GM18505 (cell line): ENCODE measurements at regions not wholly inside any gene's neighbourhood (a gene's known extent, or its start where the extent isn't known, plus 50 kb on each side); places are given as distances from the start of the nearest gene placed in this dataset.
"Not testable (repeated sequence)": the region's sequence is repeated elsewhere in the genome, so short reads cannot be mapped to it uniquely, and the experiment has no call there.

Experiments
- ATAC-seq: cut with Tn5 transposase; IDR thresholded peaks from one replicate; pipeline ENCODE4 v1.9.1; 2021; ENCODE audit not compliant: unreplicated experiment
- POLR2A ChIP-seq: IDR thresholded peaks from 4 replicates; pipeline ENCODE4 v1.6.1; 2011; ENCODE audit warnings: borderline replicate concordance; ENCODE audit not compliant: insufficient read depth, insufficient read length; ENCODE audit errors: extremely low read depth

DNA sequence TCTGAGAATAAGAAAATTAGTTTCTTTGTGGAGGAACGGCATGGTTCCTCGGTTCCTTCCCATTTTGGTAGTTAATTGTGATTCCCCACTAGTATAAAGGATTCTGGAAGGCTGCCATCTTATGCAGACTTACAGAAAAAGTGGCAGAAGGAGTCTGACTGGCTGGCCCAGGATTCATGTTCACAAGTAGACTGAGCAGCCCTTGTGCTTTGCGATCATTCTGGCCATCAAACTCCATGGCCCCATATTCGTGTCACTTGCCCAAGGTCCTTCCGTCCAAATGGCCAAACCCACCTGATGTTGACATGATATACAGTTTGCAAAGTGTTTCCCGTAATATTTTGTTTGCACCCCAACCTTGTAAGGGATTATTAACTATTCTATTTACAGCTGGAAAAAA, 297.2 kb upstream of the AMIGO2 start:
- TF ChIP-seq POLR2A: no peak
- no peak for ATAC-seq

DNA sequence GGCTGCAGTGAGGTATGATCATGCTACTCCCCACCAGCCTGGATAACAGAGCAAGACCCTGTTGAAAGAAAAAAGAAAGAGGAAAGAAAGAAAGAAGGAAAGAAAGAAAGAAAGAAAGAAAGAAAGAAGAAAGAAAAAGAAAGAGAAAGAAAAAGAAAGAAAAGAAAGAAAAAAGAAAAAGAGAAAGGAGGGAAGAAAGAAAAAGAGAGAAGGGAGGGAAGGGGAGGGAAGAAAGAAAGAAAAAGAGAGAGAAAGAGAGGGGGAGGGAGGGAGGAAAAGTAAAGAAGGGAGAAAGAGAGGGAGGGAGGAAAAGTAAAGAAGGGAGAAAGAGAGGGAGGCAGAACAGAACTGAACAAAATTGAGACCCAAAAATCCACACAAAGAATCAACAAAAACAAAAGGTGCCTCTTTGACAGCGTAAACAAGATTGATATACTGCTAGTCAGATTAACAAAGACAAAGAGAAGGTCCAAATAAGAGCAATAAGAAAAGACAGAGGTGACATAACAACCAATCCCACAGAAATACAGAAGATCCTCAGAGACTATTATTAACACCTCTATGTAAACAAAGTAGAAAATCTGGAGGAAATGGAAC, 293.9 kb upstream of the AMIGO2 start:
- no peak for TF ChIP-seq POLR2A

DNA sequence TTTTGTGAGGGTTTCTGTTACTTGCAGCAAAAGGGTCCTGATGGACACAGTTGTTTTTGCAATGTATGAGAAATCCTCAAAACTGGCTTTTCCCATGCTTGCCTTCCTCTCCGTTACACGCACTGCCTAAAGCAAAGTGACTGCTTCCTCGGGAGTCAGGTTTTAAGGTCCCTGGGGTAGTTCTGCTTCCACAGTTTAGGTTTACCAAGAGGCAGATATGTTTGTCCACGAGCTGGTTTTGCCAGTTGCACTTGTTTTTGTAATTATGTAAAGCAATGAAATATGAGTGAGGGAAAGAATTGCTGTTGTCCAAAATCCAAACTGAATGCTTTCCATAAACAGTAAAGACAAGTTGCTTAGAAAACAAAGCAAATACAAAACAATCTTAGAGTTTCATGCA, 290.7 kb upstream of the AMIGO2 start:
- ATAC-seq: no peak
- TF ChIP-seq POLR2A: no peak

More for the DNA sequence above, 293.9 kb upstream of the AMIGO2 start:
- ATAC-seq: no peak

DNA sequence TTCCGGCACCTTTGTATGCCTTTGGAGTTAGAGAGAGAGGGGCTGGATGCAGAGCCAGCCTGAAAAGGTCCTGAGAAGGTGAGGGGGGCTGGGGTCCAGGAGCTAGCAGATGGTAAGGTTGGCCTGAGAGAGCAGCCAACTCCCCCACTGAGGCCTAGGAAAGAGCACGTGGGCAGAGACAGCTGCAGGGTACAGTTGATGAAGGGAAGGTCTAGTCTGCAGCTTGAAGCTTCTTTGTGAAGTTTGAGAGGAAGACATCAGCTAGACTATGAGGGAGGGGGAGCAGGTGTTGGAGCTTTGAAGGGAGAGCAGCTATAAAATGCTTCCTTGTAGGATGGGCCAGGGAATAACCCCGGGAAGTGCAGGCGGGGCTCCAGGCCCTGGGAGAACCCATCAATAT, 289.3 kb upstream of the AMIGO2 start:
- no peak for TF ChIP-seq POLR2A
- ATAC-seq: no peak

DNA sequence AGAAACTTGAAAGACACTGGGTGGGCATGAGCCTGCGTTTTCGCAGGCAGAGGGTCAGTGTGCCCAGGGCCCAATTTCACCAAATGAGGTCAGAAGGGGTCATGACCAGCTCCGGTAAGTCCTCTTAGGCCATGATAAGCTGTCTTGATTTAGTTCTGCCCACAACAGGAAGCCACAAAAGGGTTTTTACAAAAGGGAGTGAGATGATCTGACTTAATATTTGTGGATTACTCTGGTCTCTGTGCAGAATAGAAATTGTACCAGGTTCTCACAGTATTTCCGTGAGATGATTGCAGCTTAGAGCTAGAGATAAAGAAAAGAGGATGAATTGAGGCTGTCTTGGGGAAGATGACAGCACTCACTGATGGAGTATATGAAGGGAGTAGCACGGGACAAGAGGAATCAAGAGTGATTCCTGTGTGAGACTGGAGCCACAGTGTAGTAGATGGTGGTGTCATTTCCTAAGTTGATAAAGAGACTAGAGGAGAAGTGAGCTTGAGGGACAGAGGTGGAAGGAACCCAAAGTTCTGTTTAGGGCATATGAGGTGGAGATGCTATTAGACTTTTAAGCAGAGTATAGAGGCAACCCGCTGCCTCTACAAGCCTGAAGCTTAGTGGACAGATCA, 288.3 kb upstream of the AMIGO2 start:
- ATAC-seq: no peak
- TF ChIP-seq POLR2A: no peak

DNA sequence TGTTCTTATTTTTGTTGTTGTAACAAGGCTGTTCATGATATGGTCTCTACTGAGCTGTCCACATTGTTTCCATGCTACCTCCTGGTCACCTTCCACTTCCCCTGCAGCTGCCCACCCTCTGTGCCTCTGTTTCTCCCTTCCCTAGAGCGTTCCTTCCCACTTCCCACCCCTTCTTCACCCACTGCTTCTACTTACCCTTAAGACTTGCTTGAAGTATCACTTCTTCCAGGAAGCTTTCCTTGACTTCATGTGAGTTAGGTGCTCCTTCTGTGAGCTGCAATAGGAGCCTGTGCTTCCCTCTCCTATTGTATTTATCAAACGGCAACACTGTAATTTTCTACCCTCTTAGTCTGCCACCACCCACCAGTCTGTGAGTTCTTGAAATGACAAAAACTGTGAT, 286.8 kb upstream of the AMIGO2 start:
- TF ChIP-seq POLR2A: no peak
- no peak for ATAC-seq

DNA sequence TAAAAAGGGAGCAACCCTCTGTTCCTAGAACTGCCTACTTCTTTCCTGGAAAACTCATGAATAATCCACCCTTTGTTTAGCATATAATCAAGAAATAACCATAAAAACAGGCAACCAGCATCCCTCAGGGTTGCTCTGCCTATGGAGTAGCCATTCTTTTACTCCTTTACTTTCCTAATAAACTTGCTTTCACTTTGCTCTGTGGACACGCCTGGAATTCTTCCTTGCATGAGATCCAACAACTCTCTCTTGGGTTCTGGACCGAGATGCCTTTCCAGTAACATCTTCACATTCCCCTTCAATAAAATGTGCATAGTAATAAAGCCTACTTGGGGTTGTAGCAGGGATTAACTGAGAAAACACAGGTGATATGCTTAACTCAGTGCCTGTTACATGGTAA, 286.4 kb upstream of the AMIGO2 start:
- no peak for ATAC-seq

DNA sequence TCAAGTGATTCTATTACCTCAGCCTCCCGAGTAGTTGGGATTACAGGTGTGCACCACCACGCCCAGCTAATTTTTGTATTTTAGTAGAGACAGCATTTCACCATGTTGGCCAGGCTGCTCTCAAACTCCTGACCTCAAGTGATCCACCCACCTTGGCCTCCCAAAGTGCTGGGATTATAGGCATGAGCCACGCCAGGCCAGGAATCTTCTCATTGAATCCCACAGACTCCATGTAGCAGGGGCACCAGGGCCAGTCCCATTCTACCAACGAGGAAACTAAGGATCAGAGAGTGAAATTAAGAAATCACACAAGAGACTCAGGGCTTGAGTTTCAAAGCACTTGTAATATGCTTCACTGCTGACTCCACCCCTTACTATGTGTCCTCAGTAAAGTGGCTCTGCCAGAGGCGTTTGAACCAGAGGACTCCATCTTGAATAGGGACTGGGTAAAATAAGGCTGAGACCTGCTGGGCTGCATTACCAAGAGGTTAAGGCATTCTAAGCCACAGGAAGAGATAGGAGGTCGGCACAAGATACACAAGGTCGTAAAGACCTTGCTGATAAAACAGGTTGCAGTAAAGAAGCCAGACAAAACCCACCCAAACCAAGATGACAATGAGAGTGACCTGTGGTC, 285.8 kb upstream of the AMIGO2 start:
- not testable (repeated sequence) for ATAC-seq

More for the DNA sequence above, 286.4 kb upstream of the AMIGO2 start:
- no peak for TF ChIP-seq POLR2A

DNA sequence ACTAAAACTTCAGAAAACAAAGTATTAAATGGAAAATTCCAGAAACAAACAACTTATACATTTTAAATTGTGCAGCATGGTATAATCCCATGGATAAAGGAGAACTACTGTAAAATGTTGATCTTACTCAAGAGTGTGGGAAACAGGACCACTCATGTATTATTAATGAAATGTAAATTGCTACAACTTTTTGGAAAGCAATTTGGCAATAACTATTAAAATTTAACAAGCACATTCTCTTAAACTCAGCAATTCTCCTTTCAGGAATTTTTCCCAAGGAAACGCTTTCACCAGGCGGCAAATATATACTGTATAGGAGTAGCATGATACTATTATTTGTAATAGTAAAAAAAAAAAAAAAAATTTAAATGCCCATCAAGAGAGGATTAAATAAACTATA, 284.5 kb upstream of the AMIGO2 start:
- no peak for ATAC-seq
- TF ChIP-seq POLR2A: no peak

DNA sequence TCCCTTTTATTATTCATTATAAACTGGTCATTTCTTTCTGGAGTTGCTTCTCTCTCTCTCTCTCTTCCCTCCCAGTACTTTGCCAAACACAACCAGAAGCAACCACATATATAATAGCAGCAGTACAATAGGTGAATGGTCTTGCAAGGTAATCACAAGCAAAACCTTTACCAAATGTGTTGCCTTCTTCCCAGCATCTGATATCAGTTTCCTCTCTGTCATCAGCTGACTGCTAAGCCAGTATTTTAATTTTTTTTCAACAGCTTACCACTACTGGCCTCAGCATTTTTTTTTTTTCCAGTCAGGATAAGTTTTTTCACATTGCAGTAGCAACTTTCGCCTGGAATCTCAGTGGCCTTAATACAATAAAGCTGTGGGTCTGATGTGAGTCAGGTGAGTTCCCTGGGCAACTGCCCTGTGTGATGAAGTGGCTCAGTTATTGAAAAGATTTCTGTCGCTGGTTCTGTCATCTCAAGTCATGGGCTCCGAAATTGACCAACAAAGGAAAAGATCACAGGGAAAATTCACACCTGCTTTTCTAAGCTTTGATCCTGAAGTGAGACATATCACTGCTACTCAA, 282.5 kb upstream of the AMIGO2 start:
- ATAC-seq: no peak

DNA sequence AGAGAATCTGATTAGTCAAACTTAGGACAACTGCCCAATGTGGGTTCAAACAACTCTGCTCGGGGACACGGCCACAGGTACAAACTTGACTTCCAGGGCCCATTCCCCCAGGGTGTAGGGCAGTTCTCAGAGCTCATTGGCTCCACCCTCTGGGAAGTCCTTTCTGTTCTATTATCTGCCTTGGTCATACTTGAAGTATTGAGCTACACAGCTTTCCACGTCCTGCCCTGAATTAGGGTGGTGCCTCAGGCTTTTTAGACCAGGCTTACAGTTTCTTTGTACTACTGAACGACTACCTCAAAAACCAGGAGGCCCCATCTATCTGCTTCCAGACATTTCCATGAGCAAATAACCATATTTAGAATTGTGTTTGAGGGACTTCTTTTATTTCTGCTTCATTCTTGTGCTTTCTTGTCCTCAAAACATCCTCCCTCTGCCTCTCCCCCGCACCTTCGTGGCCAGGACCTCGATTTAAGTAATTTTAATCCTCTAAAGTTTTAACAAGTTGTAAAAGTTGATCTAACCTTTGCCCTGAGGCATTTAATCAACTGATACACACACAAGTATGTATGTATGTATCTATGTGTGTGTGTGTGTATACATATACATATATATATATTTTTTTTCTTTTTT, 281.7 kb upstream of the AMIGO2 start:
- ATAC-seq: peak; percentile 86
- TF ChIP-seq POLR2A: peak; percentile 63

More for the DNA sequence above, 282.5 kb upstream of the AMIGO2 start:
- no peak for TF ChIP-seq POLR2A

DNA sequence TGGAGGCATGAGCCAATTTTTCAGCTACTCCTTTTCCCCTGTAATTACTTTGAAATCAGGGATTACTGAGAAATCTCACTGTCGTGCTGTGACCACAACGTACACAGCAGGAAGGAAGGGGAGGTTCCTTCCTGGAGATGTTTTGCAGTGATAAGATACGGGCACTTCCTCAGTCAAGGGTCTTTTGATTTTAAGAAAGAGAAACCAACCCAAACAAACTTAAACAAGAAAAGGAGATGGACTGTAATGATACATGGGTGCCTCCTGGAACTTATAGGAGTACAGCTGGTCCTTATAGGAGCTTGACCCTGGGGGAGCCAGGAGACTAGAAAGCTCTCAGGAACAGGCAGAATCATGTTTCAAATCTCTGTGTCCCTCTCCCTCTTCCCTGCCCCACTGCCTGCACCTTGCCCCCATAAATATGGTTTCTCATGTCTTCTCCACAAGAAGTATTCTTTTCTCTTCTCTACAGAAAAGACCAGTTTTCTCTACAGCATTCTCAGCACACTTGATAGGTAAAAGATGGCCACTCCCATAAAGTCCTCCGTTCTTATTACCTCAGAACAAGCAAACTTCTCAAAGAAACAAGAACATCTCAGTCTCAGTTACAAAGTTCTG, 281.1 kb upstream of the AMIGO2 start:
- no peak for TF ChIP-seq POLR2A
- ATAC-seq: peak; percentile 16

DNA sequence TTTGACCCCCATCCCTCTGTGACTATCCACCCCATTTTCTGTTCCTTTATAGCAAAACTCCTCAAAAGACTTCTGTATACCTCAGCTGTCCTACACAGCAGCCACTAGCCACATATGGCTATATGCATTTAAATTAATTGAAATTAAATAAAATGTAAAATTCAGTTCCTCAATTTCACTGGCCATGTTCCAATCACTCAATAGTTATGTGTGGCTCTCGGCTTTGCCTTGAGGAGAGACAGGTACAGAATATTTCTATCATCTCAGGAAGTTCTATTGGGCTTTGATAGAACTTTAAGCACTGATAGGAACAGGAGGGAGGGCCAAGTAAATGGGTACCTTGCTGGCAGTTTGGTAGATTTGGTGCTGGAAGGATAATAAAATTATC, 280.3 kb upstream of the AMIGO2 start:
- no peak for ATAC-seq
- TF ChIP-seq POLR2A: no peak

DNA sequence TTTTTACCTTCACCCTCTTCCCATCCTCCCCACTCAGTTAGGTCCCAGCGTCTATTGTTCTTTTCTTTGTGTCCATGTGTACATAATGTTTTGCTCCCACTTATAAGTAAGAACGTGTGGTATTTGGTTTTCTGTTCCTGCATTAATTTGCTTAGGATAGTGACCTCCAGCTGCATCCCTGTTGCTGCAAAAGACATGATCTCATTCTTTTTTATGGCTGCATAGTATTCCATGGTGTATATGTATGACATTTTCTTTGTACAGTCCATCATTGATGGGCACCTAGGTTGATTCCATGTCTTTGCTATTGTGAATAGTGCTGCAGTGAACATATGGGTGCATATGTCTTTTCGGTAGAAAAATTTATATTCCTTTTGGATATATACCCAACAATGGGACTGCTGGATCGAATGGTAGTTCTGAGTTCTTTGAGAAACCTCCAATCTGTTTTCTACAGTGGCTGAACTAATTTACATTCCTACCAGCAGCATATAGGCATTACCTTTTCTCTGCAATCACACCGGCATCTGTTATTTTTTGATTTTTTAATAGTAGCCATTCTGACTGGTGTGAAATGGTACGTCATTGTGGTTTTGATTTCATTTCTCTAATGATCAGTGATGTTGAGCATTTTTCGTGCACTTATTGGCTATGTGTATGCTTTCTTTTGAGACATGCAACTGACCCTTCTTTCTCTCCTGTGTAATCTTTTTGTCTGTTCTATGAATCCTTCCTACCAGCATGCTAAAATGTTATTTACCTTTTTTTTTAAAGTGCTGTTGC, 279.7 kb upstream of the AMIGO2 start:
- TF ChIP-seq POLR2A: no peak
- ATAC-seq: no peak

DNA sequence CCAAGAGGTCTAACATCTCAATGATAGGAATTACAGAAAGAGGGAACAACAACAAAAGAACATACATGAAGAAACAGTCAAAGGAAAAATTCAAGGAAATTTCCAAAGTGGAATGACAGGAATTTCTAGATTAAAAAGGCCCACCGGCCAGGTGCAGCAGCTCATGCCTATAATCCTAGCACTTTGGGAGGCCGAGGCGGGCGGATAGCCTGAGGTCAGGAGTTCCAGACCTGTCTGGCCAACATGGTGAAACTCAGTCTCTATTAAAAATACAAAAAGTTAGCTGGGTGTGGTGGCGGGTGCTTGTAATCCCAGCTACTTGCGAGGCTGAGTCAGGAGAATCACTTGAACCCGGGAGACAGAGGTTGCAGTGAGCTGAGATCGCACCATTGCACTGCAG, 277.2 kb upstream of the AMIGO2 start:
- ATAC-seq: not testable (repeated sequence)
